NCI-H510A (cell line): ENCODE measurements at regions not wholly inside any gene's neighbourhood (a gene's known extent, or its start where the extent isn't known, plus 50 kb on each side); places are given as distances from the start of the nearest gene placed in this dataset.

Source experiments
- DNase-seq: peaks from one replicate; lab custom pipeline; 2025; lab: John Stamatoyannopoulos, UW

- DNase-seq, result no peak
Measured at GRCh38 chr6:77073410-77073760, 389.9 kb downstream of the HTR1B start.

- no peak for DNase-seq
Measured at GRCh38 chr6:77072694-77073409, 390.4 kb downstream of the HTR1B start.

- DNase-seq, result no peak
Measured at GRCh38 chr6:77063494-77063893, 399.8 kb downstream of the HTR1B start.

GRCh38 chr6:77055711-77056110 is 407.6 kb downstream of the HTR1B start:
- no peak for DNase-seq

GRCh38 chr6:77040568-77041195 is 422.6 kb downstream of the HTR1B start:
- DNase-seq, result no peak

- no peak for DNase-seq
Measured at GRCh38 chr6:77038807-77039206, 424.5 kb downstream of the HTR1B start.

- DNase-seq, result no peak
Measured at GRCh38 chr6:77037439-77037838, 425.9 kb downstream of the HTR1B start.

- DNase-seq, result no peak
Measured at GRCh38 chr6:77036400-77036799, 426.9 kb downstream of the HTR1B start.

GRCh38 chr6:77034161-77034560 is 429.1 kb downstream of the HTR1B start:
- no peak for DNase-seq

- DNase-seq, result no peak
Measured at GRCh38 chr6:77030929-77031674, 432.2 kb downstream of the HTR1B start.

- no peak for DNase-seq
Measured at GRCh38 chr6:77026341-77026740, 436.9 kb downstream of the HTR1B start.

- no peak for DNase-seq
Measured at GRCh38 chr6:77025736-77026223, 437.5 kb downstream of the HTR1B start.

- no peak for DNase-seq
Measured at GRCh38 chr6:77021778-77022177, 441.5 kb downstream of the HTR1B start.

- DNase-seq, result no peak
Measured at GRCh38 chr6:77021232-77021631, 442.1 kb downstream of the HTR1B start.

GRCh38 chr6:77019081-77019480 is 444.2 kb downstream of the HTR1B start:
- no peak for DNase-seq

GRCh38 chr6:77017537-77017936 is 445.8 kb downstream of the HTR1B start:
- DNase-seq, result no peak

- DNase-seq, result no peak
Measured at GRCh38 chr6:77015350-77015749, 447.9 kb downstream of the HTR1B start.

- no peak for DNase-seq
Measured at GRCh38 chr6:77011929-77012545, 451.3 kb downstream of the HTR1B start.

GRCh38 chr6:77010931-77011542 is 452.3 kb downstream of the HTR1B start:
- no peak for DNase-seq

GRCh38 chr6:76992553-76992952 is 470.7 kb downstream of the HTR1B start:
- no peak for DNase-seq

GRCh38 chr6:76984572-76984971 is 478.7 kb downstream of the HTR1B start:
- no peak for DNase-seq
